ENCODE measurements at regions not wholly inside any gene's neighbourhood (a gene's known extent, or its start where the extent isn't known, plus 50 kb on each side); places are given as distances from the start of the nearest gene placed in this dataset.

DNA sequence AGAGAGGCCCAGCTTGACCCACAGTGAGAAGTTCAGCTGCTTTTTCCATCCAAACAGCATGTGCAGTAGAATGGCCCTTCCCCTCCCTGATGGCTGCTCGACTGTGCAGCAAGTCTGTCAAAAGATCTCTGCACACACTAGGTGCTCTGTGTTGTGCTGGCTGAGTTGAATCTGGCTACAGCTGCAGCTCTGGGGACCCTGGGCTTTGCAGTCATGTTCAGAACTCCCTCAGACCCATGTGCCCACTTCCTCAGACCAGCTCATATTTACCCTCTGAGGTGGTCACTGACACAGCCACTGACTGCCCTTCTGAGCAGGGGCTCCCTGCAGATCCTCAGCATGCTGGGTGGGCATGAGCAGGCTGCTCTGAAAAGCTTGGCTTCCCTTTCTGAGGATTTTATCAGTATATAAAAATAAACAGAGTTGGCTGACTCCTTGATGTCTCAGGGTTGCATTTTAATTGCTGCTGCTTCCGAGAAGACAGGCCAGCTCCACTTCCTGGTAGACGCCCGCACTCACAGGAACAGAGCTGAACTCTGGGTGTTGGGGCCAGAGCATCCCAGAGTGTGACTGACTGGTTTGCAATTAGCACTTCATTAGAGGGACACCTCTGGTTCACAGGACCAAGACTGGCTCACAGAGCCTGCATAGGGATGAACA, 507.9 kb downstream of the RPS24 start:
- DNase-seq (ENCODE audit: low spot score in 2 of 2): no peak
- Histone ChIP-seq H3K27me3 (ENCODE audit: low read depth) (no peaks in the 10 kb centered on the region; the same call in 1 of the 2 replicates), H3K4me1 (no peaks in the 10 kb centered on the region), H3K4me3 (no peak overlapping the region), H3K36me3 (replicated peaks) (no peaks in the 10 kb centered on the region), H3K9me3 (no peaks in the 10 kb centered on the region)
- in situ Hi-C loops (cut with MboI; ENCODE audit: low sequenced_read_pairs): no loop called here

DNA sequence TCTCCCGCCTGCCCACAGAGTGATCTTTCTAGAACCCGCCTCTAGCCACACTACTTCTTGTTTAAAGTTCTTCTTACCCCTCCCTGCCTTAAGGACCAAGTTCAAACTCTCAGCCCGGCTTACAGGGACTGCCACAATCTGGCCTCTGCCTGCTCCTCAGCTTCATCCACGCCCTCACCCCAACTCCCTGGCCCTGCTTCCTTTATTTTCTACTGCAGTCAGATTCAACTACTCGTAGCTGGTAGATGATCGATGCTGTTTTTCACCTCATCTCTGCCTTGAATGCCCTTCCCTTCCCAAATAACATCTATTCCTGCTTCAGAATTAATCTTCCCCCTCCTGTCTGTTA, 508.5 kb downstream of the RPS24 start:
- H3K27me3 ChIP-seq (ENCODE audit: low read depth): peaks cover 4% of the 10 kb centered on the region; the same call in 1 of the 2 replicates
- in situ Hi-C loops (cut with MboI; ENCODE audit: low sequenced_read_pairs): no loop called here
- H3K9me3 ChIP-seq: no peaks in the 10 kb centered on the region
- no peaks in the 10 kb centered on the region for H3K36me3 ChIP-seq (replicated peaks)
- no peak for DNase-seq (ENCODE audit: low spot score in 2 of 2)
- H3K4me3 ChIP-seq: no peak overlapping the region
- no peaks in the 10 kb centered on the region for H3K4me1 ChIP-seq

- no peaks in the 10 kb centered on the region for H3K9me3 ChIP-seq
- H3K4me1 ChIP-seq: no peaks in the 10 kb centered on the region
- no peak for DNase-seq (ENCODE audit: low spot score in 2 of 2)
- in situ Hi-C loops (cut with MboI; ENCODE audit: low sequenced_read_pairs): no loop called here
- H3K36me3 ChIP-seq (replicated peaks): no peaks in the 10 kb centered on the region
- H3K27me3 ChIP-seq (ENCODE audit: low read depth): peaks cover 8% of the 10 kb centered on the region; the same call in 1 of the 2 replicates
- no peak overlapping the region for H3K4me3 ChIP-seq
Observed at GRCh38 chr10:78542521-78542920, 508.9 kb downstream of the RPS24 start.

- Histone ChIP-seq H3K4me3 (no peak overlapping the region), H3K9me3 (no peaks in the 10 kb centered on the region), H3K36me3 (replicated peaks) (no peaks in the 10 kb centered on the region), H3K27me3 (ENCODE audit: low read depth) (peaks cover 10% of the 10 kb centered on the region), H3K4me1 (no peaks in the 10 kb centered on the region)
- in situ Hi-C loops (cut with MboI; ENCODE audit: low sequenced_read_pairs): no loop called here
- DNase-seq (ENCODE audit: low spot score in 2 of 2): no peak
Observed at GRCh38 chr10:78543031-78543748, 509.5 kb downstream of the RPS24 start.

DNA sequence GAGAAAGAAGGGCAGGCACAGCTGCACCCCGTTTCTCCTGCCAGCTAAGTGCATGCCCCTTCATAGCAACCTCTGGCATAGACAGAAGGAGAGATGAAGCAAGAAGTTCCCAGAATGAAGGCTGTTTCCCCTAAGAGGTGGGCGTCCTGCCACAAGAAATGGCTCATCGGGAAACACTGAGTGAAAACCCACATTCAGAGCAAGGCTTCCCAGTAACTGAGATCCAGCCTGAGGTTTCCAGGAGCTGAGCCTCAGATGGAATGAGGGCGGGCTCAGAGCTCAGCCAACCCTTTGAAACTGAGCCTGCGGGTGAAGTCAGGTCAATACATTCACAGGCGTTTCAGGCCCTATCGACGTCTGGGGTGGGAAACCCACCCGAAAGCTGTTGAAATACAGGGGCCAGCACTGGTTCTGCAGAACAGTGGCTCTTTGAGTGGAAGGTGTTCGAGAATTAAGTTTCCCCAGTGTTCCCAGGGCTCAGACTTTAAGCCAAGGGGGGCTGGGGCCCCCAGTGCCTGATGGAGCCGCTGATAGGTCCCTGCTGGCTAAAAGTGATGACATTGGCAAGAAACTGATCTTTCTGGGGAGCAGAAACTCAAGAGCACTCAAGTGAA, 510.2 kb downstream of the RPS24 start:
- no peaks in the 10 kb centered on the region for H3K36me3 ChIP-seq (replicated peaks)
- no peak overlapping the region for H3K4me3 ChIP-seq
- H3K4me1 ChIP-seq: no peaks in the 10 kb centered on the region
- DNase-seq (ENCODE audit: low spot score in 2 of 2): no peak
- no peaks in the 10 kb centered on the region for H3K9me3 ChIP-seq
- H3K27me3 ChIP-seq (ENCODE audit: low read depth): peaks cover 16% of the 10 kb centered on the region
- in situ Hi-C loops (cut with MboI; ENCODE audit: low sequenced_read_pairs): no loop called here

- DNase-seq (ENCODE audit: low spot score in 2 of 2): no peak
- Histone ChIP-seq H3K36me3 (replicated peaks) (no peaks in the 10 kb centered on the region), H3K4me1 (no peaks in the 10 kb centered on the region), H3K9me3 (no peaks in the 10 kb centered on the region), H3K27me3 (ENCODE audit: low read depth) (peaks cover 23% of the 10 kb centered on the region), H3K4me3 (no peak overlapping the region)
- in situ Hi-C loops (cut with MboI; ENCODE audit: low sequenced_read_pairs): no loop called here
Observed at GRCh38 chr10:78544423-78545090, 510.9 kb downstream of the RPS24 start.

GRCh38 chr10:78545756-78546155, 512.1 kb downstream of the RPS24 start:
- in situ Hi-C loops (cut with MboI; ENCODE audit: low sequenced_read_pairs): no loop called here
- H3K4me3 ChIP-seq: no peak overlapping the region
- H3K27me3 ChIP-seq (ENCODE audit: low read depth): peaks cover 32% of the 10 kb centered on the region
- H3K9me3 ChIP-seq: no peaks in the 10 kb centered on the region
- DNase-seq (ENCODE audit: low spot score in 2 of 2): no peak
- no peaks in the 10 kb centered on the region for H3K36me3 ChIP-seq (replicated peaks)
- peaks cover 2% of the 10 kb centered on the region for H3K4me1 ChIP-seq

DNA sequence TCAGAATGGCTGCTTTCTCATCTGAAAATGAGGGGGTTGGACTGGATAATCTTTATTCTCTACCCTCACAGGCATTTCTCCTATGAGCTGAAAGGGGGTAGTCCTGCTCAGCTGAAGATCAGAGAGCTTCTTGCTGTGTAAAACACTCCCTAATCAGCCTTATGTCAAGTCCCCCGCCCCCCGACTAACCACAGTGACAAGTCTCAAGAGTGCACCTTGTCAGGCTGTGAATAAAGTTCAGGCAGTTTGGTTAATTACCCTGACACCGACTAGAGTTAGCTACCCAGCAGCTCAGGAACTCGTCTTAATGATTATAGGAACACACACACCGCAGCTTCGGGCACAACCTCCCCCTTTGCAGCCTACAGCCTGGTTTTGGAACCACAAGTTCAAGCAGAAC, 513.7 kb downstream of the RPS24 start:
- H3K4me3 ChIP-seq: no peak overlapping the region
- DNase-seq (ENCODE audit: low spot score in 2 of 2): no peak
- in situ Hi-C loops (cut with MboI; ENCODE audit: low sequenced_read_pairs): no loop called here
- no peaks in the 10 kb centered on the region for H3K9me3 ChIP-seq
- H3K27me3 ChIP-seq (ENCODE audit: low read depth): peaks cover 32% of the 10 kb centered on the region
- H3K4me1 ChIP-seq: peaks cover 12% of the 10 kb centered on the region
- H3K36me3 ChIP-seq (replicated peaks): no peaks in the 10 kb centered on the region

- peaks cover 32% of the 10 kb centered on the region for H3K27me3 ChIP-seq (ENCODE audit: low read depth)
- peaks cover 12% of the 10 kb centered on the region for H3K4me1 ChIP-seq
- H3K9me3 ChIP-seq: no peaks in the 10 kb centered on the region
- in situ Hi-C loops (cut with MboI; ENCODE audit: low sequenced_read_pairs): no loop called here
- no peaks in the 10 kb centered on the region for H3K36me3 ChIP-seq (replicated peaks)
- no peak overlapping the region for H3K4me3 ChIP-seq
- no peak for DNase-seq (ENCODE audit: low spot score in 2 of 2)
Observed at GRCh38 chr10:78547905-78548304, 514.2 kb downstream of the RPS24 start.

- no peak overlapping the region for H3K4me3 ChIP-seq
- H3K4me1 ChIP-seq: peaks cover 12% of the 10 kb centered on the region
- H3K27me3 ChIP-seq (ENCODE audit: low read depth): peaks cover 32% of the 10 kb centered on the region
- H3K9me3 ChIP-seq: no peaks in the 10 kb centered on the region
- DNase-seq (ENCODE audit: low spot score in 2 of 2): no peak
- H3K36me3 ChIP-seq (replicated peaks): no peaks in the 10 kb centered on the region
- in situ Hi-C loops (cut with MboI; ENCODE audit: low sequenced_read_pairs): no loop called here
Observed at GRCh38 chr10:78548369-78548768, 514.7 kb downstream of the RPS24 start.

DNA sequence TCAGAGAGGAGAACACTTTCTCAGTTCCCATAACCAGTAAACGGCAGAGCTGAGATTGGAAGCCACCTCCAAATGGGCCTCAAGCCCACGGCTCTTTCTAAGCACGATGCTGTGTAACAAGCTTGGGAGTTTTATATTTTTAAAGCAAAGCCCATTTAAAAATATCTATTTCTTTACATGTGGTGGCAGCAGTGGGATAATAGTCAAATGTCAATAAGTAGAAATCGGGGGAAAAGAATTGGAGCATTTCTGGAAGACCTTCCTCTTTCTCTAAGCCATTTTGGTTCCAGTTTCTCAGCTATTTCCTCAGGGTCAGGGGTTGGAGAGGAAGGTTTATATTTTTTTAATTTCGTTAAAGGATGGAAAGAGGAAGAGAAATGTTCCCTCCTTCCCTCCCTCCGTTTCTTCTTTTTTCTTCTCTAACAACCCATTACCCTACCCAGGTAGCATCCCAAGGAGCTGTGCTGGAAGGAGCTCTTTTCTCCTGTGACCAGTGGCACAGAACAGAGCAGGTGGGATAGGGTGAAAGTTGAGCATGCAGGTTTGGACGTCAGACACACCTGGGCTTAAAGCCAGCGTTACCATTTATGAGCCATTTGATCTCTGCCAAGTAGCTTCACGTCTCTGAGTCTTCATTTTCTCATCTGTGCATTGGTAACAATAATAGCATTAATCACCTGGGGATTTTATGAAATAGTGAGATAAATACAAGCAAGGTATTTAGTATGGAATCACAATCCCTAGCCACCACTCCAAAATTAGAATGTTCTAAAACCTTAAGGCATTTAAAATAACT, 515.7 kb downstream of the RPS24 start:
- no peak for DNase-seq (ENCODE audit: low spot score in 2 of 2)
- Histone ChIP-seq H3K36me3 (replicated peaks) (no peaks in the 10 kb centered on the region), H3K27me3 (ENCODE audit: low read depth) (peaks cover 32% of the 10 kb centered on the region), H3K4me3 (no peak overlapping the region), H3K9me3 (no peaks in the 10 kb centered on the region), H3K4me1 (peaks cover 12% of the 10 kb centered on the region)
- in situ Hi-C loops (cut with MboI; ENCODE audit: low sequenced_read_pairs): no loop called here

GRCh38 chr10:78550090-78550489, 516.4 kb downstream of the RPS24 start:
- peaks cover 32% of the 10 kb centered on the region for H3K27me3 ChIP-seq (ENCODE audit: low read depth)
- H3K4me1 ChIP-seq: peaks cover 12% of the 10 kb centered on the region
- H3K9me3 ChIP-seq: no peaks in the 10 kb centered on the region
- H3K36me3 ChIP-seq (replicated peaks): no peaks in the 10 kb centered on the region
- no peak overlapping the region for H3K4me3 ChIP-seq
- no peak for DNase-seq (ENCODE audit: low spot score in 2 of 2)
- in situ Hi-C loops (cut with MboI; ENCODE audit: low sequenced_read_pairs): no loop called here

DNA sequence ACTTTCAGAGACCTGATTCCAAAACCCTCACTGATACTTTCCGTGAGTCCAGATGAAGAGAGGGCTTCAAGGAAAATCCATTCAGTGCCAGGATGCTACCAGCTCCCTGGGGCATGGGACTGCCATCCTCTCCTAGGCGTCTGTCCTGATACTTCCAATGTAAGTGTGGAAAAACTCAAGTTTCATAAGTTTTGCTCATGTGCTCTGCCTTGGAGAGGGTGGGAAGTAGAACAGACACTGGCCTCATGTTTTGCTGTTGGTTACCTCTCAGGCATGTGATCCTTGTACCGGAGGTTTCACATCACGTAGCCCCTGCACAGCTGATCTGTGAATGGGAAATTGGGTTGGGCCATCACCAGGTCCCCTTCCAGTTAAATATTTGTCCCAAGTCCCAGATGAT, 517.1 kb downstream of the RPS24 start:
- Histone ChIP-seq H3K27me3 (ENCODE audit: low read depth) (peaks cover 32% of the 10 kb centered on the region), H3K4me1 (peaks cover 12% of the 10 kb centered on the region), H3K36me3 (replicated peaks) (no peaks in the 10 kb centered on the region), H3K9me3 (no peaks in the 10 kb centered on the region), H3K4me3 (no peak overlapping the region)
- in situ Hi-C loops (cut with MboI; ENCODE audit: low sequenced_read_pairs): no loop called here
- DNase-seq (ENCODE audit: low spot score in 2 of 2): no peak

Measured in HAP-1 (cell line).